ENCODE measurements at regions not wholly inside any gene's neighbourhood (a gene's known extent, or its start where the extent isn't known, plus 50 kb on each side); places are given as distances from the start of the nearest gene placed in this dataset.

DNA sequence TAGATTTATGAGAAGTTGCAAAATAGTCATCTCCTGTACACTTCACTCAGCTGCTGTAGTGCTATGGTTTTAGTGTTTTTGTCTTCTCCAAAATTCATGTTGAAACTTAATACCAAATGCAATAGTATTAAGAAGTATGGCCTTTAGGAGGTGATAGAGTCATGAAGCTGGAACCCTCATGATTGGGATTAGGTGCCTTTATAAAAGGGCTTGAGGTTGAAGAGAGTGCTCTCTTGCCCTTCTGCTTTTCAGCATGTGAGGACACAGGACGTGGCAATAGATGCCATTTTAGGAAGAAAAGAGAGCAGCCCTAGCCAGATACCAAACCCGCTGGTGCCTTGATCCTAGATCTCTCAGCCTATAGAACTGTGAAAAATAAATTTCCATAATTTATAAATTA, 87.6 kb downstream of the CTH start:
- Histone ChIP-seq H3K27ac (no peak overlapping the region), H3K36me3 (no peaks in the 10 kb centered on the region), H3K4me3 (no peak overlapping the region), H3K9me3 (no peaks in the 10 kb centered on the region), H3K4me1 (no peaks in the 10 kb centered on the region), H3K27me3 (no peaks in the 10 kb centered on the region)
- WGBS, 2 donors, result 41% methylated on average over 2 of the region's 2 CpGs
- no peak for ATAC-seq
- TF ChIP-seq, protein P1, sequence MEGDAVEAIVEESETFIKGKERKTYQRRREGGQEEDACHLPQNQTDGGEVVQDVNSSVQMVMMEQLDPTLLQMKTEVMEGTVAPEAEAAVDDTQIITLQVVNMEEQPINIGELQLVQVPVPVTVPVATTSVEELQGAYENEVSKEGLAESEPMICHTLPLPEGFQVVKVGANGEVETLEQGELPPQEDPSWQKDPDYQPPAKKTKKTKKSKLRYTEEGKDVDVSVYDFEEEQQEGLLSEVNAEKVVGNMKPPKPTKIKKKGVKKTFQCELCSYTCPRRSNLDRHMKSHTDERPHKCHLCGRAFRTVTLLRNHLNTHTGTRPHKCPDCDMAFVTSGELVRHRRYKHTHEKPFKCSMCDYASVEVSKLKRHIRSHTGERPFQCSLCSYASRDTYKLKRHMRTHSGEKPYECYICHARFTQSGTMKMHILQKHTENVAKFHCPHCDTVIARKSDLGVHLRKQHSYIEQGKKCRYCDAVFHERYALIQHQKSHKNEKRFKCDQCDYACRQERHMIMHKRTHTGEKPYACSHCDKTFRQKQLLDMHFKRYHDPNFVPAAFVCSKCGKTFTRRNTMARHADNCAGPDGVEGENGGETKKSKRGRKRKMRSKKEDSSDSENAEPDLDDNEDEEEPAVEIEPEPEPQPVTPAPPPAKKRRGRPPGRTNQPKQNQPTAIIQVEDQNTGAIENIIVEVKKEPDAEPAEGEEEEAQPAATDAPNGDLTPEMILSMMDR (IDR thresholded peaks at IDR 0.05), result no peak
- DNase-seq, result no peak
- intact Hi-C loops (cut with DNase I), result no loop called here

DNA sequence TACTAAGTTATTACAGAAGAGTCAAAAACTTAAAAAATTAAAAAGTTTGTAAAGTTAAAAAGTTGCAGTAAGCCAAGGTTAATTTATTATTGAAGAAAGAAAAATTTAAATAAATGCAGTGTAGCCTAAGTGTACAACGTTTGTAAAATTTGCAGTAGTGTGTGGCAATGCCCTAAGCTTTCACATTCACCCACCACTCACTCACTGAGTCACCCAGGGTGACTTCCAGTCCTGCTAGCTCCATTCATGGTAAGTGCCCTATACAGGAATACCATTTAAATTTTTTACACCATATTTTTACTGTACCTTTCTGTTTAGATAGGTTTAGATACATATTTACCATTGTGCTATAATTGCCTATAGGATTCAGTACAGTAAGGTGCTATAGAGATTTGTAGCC, 88.6 kb downstream of the CTH start:
- WGBS, 2 donors, result 49% methylated on average over 1 of the region's 1 CpG
- ATAC-seq (no peak), DNase-seq (no peak)
- H3K27ac ChIP-seq, result no peak overlapping the region
- no peaks in the 10 kb centered on the region for H3K27me3 ChIP-seq
- peaks cover 0 to 4% (median 0%) of the 10 kb centered on the region in 9 donors for H3K4me1 ChIP-seq
- H3K9me3 ChIP-seq, result no peaks in the 10 kb centered on the region
- intact Hi-C loops (cut with DNase I), result loop anchor here in 1 of 10 donors (10.0 kb wide), 2 partner anchors 65 to 365 kb away; no protein-coding TSS in a partner anchor
- TF ChIP-seq, protein P1 (IDR thresholded peaks at IDR 0.05), result no peak
- no peak overlapping the region for H3K4me3 ChIP-seq
- no peaks in the 10 kb centered on the region for H3K36me3 ChIP-seq

DNA sequence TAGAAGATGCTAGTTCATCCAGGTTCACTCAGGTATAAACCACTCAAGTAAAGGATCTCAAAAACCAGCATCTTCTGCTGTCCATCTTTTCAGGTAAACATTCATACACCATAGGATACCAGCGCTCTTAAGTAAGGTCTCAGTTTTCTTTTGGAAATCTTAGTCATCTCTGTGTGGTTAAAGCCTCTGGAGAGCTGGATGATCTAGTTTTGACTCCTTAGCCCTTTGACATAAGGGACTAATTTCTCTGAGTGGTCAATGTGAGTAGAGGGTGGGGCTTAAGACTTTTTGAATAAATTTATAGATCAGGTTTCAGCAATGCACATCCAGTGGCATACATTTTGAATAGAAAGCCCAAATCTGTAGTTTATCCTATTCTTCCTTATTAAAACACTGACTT, 92.3 kb downstream of the CTH start:
- TF ChIP-seq, protein P1 (IDR thresholded peaks at IDR 0.05), result no peak
- 95 to 97% methylated on average over 1 of the region's 1 CpG for WGBS, 2 donors
- intact Hi-C loops (cut with DNase I), result loop anchor here in 1 of 10 donors (10.0 kb wide), 2 partner anchors 69 to 369 kb away; no protein-coding TSS in a partner anchor
- Histone ChIP-seq H3K27ac (no peak overlapping the region), H3K36me3 (no peaks in the 10 kb centered on the region), H3K4me3 (no peak overlapping the region), H3K9me3 (no peaks in the 10 kb centered on the region), H3K27me3 (no peaks in the 10 kb centered on the region), H3K4me1 (peaks cover 0 to 6% (median 0%) of the 10 kb centered on the region in 9 donors)
- ATAC-seq (no peak), DNase-seq (no peak)

DNA sequence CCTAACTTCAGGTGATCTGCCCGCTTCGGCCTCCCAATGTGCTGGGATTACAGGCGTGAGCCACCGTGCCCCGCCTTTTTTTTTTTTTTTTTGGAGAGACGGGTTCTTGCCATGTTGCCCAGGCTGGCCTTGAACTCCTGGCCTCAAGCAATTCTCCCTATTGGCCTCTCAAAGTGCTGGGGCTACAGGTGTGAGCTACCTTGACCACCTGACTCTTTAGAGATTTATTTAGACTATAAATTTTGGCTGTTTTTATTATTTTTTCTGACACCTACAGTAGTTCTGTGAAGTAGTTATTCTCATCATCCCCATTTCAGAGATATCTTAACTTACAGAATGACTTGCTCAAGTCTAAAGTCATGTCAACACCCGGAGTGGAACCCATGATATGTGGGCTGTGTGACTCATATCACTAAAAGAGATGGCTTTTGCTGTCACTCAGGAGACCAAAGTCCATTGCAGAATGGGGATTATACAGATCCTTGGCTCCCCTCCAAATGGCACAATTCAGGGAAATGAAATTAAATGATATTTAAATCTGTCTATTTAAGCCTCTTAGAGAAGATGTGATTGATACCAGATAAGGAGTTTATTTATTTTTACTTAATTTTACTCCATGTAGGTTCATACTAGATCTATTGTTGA, 93.2 kb downstream of the CTH start:
- H3K36me3 ChIP-seq, result no peaks in the 10 kb centered on the region
- ATAC-seq, result no peak
- 77 to 82% methylated on average over 7 of the region's 7 CpGs for WGBS, 2 donors

More for the DNA sequence above, 93.2 kb downstream of the CTH start:
- H3K27ac ChIP-seq, result no peak overlapping the region
- H3K27me3 ChIP-seq, result no peaks in the 10 kb centered on the region
- TF ChIP-seq, protein P1 (IDR thresholded peaks at IDR 0.05), result no peak
- DNase-seq, result no peak
- no peaks in the 10 kb centered on the region for H3K9me3 ChIP-seq
- H3K4me1 ChIP-seq, result peaks cover 0 to 6% (median 0%) of the 10 kb centered on the region in 9 donors
- intact Hi-C loops (cut with DNase I), result loop anchor here in 1 of 10 donors (10.0 kb wide), 2 partner anchors 69 to 369 kb away; no protein-coding TSS in a partner anchor
- no peak overlapping the region for H3K4me3 ChIP-seq
